ENCODE measurements at regions not wholly inside any gene's neighbourhood (a gene's known extent, or its start where the extent isn't known, plus 50 kb on each side); places are given as distances from the start of the nearest gene placed in this dataset.

DNA sequence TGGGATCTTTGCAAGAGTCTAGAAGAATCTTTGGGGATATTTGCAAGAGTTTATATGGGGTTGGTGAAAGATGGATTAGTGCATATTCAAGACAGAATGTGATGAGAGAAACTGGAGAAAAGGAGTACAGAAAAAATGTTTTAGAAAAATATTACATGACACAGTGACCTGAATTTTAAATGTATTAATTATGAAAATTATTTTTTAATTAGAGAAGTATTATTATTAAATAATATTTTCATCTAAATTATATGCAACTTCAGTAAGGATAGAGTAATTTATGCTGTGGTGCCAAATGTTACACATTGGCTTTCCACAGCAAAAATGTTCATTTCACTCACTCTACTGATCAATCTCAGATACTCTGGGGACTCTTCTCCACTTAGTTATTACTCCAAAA lies 1442.8 kb upstream of the SLC39A10 start:
- DNase-seq, result no peak

- no peak for DNase-seq
These were observed 1451.3 kb upstream of the SLC39A10 start for GRCh38 chr2:194205568-194206227.

DNA sequence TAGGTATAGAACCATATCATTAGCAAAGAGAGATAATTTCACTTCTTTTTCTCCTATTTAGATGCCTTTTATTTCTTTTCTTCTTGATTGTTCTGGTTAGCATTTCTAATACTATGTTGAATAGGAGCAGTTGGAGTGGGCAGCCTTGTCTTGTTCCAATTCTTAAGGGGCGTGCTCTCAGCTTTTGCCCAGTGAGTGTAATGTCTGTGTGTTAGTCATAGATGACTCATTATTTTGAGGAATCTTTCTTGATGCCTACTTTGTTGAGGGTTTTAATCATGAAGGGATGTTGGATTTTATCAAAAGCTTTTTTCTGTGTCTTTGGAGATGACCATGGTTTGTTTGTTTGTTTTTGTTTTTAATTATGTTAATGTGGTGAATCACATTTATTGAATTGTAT lies 1453.1 kb upstream of the SLC39A10 start:
- no peak for DNase-seq

- DNase-seq, result no peak
These were observed 1474.1 kb upstream of the SLC39A10 start for GRCh38 chr2:194182888-194183287.

DNA sequence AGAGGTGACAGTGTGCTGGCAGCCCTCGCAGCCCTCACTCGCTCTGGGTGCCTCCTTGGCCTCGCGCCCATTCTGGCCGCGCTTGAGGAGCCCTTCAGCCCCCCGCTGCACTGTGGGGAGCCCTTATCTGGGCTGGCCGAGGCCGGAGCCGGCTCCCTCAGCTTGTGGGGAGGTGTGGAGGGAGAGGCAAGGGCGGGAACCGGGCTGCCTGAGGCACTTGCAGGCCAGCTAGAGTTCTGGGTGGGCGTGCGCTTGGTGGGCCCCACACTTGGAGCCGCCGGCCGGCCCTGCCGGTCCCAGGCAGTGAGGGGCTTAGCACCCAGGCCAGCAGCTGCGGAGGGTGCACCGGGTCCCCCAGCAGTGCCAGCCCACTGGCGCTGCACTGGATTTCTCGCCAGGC lies 1480.9 kb upstream of the SLC39A10 start:
- no peak for DNase-seq

GRCh38 chr2:194166818-194167217 lies 1490.2 kb upstream of the SLC39A10 start:
- peak; percentile 22 to 27 for DNase-seq

GRCh38 chr2:194155431-194155830 lies 1501.6 kb upstream of the SLC39A10 start:
- no peak for DNase-seq

GRCh38 chr2:194151231-194151630 lies 1505.8 kb upstream of the SLC39A10 start:
- no peak for DNase-seq

- DNase-seq, result no peak
These were observed 1521.6 kb upstream of the SLC39A10 start for GRCh38 chr2:194135463-194135862.

DNA sequence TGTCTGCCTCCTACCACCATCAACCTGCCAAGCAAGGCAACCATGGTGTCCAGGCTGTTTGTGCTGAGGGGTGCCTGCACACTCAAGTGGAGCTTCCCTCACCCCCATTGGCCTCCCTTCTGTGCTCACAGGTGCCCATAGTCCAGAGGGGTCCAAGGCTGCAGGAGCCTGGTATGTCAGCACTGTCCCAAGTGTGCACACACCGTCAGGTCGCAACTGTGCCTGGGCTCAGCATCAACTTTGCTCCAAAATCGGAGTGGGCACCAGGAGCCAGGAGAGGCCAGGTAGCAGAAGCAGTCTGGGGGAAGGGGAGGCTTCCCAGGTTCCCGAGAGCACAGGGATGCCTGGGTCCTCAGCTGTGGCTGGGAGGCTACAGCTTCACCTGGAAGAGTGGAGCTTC lies 1528.2 kb upstream of the SLC39A10 start:
- DNase-seq, result no peak

DNA sequence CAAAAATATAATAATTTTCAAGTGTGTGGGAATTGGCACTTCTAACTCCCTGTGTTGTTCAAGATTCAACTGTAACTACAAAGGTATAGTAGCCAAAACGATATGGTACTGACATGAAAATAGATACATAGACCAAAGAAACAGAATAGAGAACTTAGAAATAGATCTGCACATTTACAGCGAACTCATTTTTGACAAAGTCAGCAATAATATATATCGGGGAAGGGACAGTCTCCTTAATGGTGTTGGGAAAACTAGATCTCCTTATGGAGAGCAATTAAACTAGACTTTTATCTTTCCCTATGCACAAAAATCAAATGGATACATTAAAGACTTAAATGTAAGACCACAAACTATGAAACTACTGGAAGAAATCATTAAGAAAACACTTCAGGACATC lies 1530.6 kb upstream of the SLC39A10 start:
- no peak for DNase-seq

GRCh38 chr2:194116861-194117260 lies 1540.2 kb upstream of the SLC39A10 start:
- DNase-seq, result no peak

DNA sequence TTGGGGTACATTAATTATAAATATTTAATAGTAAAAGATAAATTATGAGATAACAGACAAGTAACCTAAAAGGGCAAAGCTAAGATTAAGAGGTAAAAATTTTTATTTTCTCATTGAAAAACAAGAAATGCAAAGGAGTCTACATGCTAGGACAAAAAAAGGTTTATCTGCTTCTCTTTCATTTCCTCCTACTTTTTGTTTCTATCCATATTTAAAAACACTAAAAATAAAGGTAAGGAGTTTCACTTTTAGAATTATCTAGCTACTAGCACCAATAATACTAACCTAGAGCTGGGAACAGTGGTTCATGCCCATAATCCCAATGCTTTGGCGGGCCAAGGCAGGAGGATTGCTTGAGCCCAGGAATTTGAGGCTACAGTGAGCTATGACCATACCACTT lies 1551.7 kb upstream of the SLC39A10 start:
- no peak for DNase-seq

GRCh38 chr2:194104687-194105086 lies 1552.3 kb upstream of the SLC39A10 start:
- peak; percentile 81 to 94 for DNase-seq

GRCh38 chr2:194103941-194104659 lies 1552.9 kb upstream of the SLC39A10 start:
- peak in 1 of 2 donors; percentile 48 for DNase-seq

GRCh38 chr2:194102546-194102945 lies 1554.5 kb upstream of the SLC39A10 start:
- peak; percentile 11 to 52 for DNase-seq

DNA sequence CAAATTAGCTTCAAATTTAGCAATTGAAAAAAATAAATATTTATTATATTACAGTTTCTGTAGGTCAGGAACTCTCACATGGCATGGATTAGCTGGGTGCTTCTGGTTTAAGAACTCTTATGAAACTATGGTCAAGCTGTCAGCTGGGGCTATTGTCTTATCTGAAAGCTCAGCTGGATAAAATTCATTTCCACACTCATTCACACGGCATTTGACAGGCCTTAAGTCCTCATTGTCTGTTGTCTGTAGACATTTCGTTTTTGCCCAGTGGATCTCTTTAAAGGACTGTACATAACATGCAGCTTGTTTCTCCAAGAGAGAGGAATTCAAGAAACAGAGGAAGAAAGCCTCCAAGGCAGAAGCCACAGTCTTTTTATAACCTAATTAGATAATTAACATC lies 1556.8 kb upstream of the SLC39A10 start:
- no peak for DNase-seq

GRCh38 chr2:194096402-194096801 lies 1560.6 kb upstream of the SLC39A10 start:
- no peak for DNase-seq

DNA sequence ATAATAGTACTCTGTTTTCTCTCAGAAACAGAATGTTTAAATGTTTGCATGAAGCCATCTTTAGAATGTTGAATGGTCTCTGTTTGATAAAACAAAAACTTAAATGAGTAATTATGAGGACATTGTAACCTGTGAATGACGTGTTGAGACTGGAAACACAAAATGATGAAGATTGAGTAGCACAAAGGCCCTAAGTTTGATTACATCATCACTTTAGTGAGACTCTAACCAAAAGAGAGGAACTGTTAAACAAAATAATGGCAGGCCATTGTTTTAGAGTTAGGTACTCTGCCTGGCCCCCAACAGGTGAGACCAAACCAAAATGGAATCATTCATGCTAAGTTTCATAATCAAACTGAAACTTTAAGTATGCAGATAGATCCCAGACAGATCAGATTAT lies 1561.7 kb upstream of the SLC39A10 start:
- DNase-seq, result no peak

DNA sequence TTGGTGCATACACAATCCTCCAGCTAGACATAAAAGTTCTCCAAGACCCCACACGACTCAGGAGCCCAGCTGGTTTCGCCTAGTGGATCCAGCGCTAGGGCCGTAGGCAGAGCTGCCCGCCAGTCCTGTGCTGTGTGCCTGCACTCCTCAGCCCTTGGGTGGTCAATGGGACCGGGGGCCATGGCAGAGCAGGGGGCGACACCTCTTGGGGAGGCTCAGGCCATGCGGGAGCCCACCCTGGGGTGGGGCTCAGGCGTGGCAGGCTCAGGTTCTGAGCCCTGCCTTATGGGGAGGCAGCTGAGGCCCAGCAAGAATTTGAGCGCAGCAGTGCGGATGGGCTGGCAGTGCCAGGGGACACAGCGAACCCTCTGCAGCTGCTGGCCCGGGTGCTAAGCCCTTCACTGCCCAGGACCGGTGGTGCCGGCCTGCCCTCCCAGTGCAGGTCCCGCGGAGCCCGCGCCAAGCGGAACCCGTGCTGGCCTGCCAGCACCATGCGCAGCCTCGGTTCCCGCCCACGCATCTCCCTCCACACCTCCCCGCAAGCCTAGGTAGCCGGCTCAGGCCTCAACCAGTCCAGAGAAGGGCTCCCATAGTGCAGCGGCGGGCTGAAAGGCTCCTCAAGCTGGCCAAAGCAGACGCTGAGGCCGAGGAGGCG lies 1566.6 kb upstream of the SLC39A10 start:
- no peak for DNase-seq

GRCh38 chr2:194087089-194087958 lies 1569.7 kb upstream of the SLC39A10 start:
- no peak for DNase-seq

DNA sequence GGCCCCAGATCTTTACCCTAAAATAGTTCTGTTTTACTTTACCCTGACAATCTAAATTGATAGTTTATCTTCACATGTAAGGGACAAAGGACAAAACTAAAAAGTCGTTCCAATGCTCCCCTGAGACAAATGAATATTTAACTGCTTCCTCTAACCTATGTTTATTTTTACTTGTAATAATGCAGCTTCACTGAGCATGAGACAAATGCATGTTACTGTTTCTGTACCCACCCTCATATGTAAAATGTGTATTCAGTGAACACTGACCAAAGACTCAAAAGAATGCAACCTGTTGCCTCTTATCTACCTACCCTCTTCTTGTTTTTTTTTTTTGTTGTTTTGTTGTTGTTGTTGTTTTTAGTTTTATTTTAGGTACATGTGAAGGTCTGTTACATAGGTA lies 1570.9 kb upstream of the SLC39A10 start:
- DNase-seq, result no peak

- no peak for DNase-seq
These were observed 1577.0 kb upstream of the SLC39A10 start for GRCh38 chr2:194079989-194080388.

Measured in inflammatory macrophage (primary cell).